Caki2 (cell line): ENCODE measurements at regions not wholly inside any gene's neighbourhood (a gene's known extent, or its start where the extent isn't known, plus 50 kb on each side); places are given as distances from the start of the nearest gene placed in this dataset.
"Not testable (repeated sequence)": the region's sequence is repeated elsewhere in the genome, so short reads cannot be mapped to it uniquely, and the experiment has no call there.

Experiments
- DNase-seq: peaks from one replicate; pipeline ENCODE4 v3.0.0-alpha.2; 2015; ENCODE audit warnings: low read depth
- in situ Hi-C: cut with HindIII; loops from 2 replicates; pipeline ENCODE4 v1.10.0; 2016; ENCODE audit warnings: low sequenced_read_pairs, low pct_unique_long_range_greater_than_20kb, mixed read lengths

GRCh38 chr10:35889971-35890675 is 248.0 kb upstream of the FZD8 start:
- in situ Hi-C loops, result no loop called here
- no peak for DNase-seq

GRCh38 chr10:35889226-35889625 is 247.1 kb upstream of the FZD8 start:
- in situ Hi-C loops, result no loop called here
- no peak for DNase-seq

DNA sequence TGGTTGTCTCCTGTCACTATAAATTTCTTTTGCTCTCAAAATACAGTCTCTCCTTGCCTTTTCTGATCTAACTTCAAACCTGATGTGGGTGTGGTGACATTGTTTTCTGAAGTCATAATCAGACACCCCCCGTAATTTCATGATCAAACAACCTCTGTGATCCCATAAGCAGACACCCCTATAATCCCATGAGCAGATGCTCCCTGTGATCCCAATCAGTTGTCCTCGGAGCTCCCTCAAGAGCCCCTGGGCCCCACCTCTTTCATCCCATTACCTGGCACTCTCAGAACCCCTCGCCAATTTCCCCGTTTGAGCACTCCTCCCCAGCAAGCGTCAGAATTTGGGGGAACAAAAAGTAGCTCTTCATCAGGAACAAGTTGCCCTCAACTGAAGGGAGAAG is 246.3 kb upstream of the FZD8 start:
- in situ Hi-C loops, result no loop called here
- no peak for DNase-seq

- in situ Hi-C loops, result no loop called here
- DNase-seq, result no peak
Measured at GRCh38 chr10:35887685-35888084, 245.6 kb upstream of the FZD8 start.

DNA sequence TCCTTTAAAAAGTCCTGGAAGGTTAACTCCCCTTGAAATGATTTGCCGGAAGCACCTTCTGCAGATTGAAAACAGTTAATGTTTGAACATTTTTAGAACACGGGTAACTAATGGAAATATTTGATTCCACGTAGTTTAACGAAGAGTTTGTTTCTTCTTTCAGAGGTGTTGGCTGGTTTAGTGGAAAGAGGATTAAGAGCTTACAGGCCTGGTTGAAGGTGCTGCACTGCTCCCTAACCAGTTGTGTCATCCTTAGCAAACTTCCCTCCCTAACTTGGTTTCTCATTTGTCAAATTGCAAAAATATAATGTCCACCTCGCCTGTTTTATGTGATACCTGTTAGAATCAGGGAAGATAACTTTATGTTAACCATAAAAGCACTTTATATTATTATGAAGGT is 243.0 kb upstream of the FZD8 start:
- no peak for DNase-seq
- in situ Hi-C loops, result no loop called here

DNA sequence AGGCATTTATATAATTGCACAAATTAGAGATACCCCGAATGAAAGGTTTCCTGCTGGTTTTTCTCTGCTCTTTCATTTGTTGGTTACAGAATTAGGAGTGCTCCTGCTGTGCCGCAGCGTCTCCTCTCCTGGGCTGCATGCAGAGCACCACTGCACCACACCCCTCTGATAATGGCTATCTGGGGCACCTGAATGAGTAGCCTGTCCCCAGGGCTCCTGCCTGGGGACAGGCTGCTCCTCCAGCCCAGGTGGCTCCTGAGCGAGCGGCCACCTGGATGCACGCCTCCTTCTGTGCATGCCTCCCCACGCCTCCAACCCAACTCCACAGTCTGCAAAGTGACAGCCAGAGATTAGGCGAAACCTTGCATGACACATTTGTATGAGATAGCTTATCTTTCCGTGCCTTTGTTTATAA is 242.6 kb upstream of the FZD8 start:
- in situ Hi-C loops, result no loop called here
- DNase-seq, result no peak

DNA sequence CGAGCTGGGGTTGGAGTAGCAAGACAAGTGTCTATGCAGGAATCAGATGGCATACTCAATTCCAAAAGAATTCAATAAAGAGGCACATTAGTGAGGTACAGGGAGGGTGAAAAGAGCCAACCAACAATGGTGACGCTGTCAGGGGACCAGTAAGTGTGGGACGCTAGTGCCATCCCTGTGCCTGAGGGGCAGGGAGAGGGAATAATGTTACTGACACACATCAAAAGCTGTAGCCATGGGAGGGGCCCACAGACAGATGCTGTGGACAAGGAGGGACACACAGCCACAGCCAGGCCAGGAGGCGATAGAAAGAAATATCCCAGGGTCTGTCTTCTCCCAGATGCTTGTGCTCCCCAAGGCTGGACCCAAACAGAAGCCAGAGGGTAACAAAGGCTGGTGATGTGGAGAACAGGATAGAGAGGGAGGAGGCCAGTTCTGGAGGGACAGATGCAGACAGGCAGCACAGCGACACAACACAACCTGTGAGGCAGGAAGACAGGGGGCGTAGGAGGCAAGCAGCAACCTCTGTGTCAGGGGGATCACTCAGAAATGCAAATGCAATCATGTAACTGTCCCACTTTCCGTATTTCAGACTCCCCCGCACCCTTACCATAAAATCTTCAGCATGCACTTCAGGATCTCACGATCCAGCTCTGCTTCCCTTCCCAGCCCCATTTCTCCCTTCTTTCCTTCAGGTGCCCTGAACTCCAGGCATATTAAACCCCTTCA is 240.5 kb upstream of the FZD8 start:
- in situ Hi-C loops, result no loop called here
- no peak for DNase-seq

- in situ Hi-C loops, result no loop called here
- DNase-seq, result no peak
Measured at GRCh38 chr10:35881320-35881719, 239.2 kb upstream of the FZD8 start.

GRCh38 chr10:35876248-35876647 is 234.2 kb upstream of the FZD8 start:
- in situ Hi-C loops, result no loop called here

DNA sequence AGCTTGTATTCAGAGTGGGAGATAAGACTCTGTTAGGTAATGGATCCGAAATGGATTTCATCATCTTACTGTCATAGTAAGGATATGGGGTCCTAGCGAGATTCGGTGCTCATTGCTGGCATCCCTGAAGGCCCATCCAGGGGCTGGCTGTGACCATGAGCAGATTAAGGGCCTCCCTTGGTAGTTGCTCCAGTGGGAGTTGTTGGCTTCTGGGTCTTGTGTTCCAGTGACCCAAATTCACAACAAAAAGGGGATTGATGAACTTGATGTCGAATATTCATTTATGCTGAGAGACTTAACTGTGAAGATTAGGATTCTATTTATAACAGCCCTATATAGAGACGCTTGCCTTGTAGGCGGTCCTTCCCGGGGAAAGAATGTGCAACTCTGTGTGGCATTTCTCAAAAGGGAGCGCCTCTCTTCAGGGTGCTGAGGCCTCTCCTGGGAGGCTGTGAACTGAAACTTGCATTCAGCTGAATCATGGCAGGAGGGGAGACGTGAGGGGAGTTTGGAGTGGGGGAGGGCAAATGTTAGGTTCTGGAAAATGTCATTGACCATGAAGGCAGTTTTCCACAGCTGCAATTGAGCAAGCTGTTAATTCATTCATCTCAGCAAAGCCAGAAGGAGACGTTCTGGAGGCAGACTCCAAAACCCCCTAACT is 233.1 kb upstream of the FZD8 start:
- in situ Hi-C loops, result no loop called here
- DNase-seq, result peak; percentile 14

More at GRCh38 chr10:35876248-35876647, 234.2 kb upstream of the FZD8 start:
- DNase-seq, result peak; percentile 90

DNA sequence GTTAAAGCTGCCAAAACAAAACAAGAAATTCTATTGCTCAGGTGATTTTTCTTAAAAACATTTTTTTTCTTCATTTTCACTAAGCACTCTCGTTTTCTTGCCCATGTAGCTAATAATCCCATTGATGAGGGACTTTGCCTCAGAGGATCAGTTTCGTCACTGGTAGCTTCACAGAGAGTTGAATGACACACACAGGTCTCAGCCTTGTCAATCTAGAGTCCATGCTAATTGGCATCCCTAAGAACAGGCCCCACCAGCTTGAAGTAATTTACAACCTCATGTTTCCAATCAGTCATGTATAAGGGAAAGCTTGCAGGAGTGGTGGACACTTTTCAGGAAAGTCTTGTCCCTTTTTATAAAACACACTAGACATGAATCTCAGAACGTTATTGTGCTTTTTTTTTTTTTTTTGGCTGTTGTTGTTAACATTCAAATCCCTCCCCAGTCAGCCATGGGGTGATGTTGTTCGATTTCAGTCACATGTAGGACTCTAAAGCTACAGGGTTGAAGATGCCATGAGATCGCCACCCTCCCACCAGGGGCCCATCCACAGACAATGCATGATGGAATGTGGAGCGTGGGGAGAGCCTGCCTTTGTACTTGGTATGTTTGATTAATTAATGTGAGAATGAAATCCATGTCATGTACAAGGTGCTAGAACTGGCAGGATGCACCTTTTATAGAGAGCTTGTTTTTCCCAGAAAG is 232.4 kb upstream of the FZD8 start:
- no peak for DNase-seq
- in situ Hi-C loops, result no loop called here

DNA sequence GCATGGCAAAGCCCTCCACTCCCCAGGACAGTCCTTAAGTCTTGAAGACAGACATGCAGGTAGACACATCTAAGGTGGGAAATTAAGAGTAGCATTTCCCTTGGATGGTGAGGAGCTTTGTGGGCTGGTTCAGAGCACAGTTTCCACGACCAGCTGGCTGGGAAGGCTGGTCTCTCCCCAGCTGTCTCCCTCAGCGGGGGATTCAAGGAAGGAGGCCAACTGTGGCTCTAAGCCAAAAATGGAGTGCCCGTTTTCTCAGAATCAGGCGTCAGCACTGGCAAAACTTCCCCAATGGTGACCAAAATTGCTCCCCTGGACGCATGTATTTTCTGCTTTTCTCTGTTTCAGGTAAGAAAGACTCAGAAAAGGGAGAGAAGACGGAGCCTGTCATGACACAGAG is 230.6 kb upstream of the FZD8 start:
- DNase-seq, result no peak
- in situ Hi-C loops, result no loop called here

GRCh38 chr10:35870665-35871310 is 228.7 kb upstream of the FZD8 start:
- no peak for DNase-seq
- in situ Hi-C loops, result no loop called here

- DNase-seq, in situ Hi-C loops: not testable (repeated sequence)
Measured at GRCh38 chr10:35858676-35859283, 216.7 kb upstream of the FZD8 start.

- no peak for DNase-seq
- in situ Hi-C loops, result no loop called here
Measured at GRCh38 chr10:35857860-35858259, 215.8 kb upstream of the FZD8 start.

DNA sequence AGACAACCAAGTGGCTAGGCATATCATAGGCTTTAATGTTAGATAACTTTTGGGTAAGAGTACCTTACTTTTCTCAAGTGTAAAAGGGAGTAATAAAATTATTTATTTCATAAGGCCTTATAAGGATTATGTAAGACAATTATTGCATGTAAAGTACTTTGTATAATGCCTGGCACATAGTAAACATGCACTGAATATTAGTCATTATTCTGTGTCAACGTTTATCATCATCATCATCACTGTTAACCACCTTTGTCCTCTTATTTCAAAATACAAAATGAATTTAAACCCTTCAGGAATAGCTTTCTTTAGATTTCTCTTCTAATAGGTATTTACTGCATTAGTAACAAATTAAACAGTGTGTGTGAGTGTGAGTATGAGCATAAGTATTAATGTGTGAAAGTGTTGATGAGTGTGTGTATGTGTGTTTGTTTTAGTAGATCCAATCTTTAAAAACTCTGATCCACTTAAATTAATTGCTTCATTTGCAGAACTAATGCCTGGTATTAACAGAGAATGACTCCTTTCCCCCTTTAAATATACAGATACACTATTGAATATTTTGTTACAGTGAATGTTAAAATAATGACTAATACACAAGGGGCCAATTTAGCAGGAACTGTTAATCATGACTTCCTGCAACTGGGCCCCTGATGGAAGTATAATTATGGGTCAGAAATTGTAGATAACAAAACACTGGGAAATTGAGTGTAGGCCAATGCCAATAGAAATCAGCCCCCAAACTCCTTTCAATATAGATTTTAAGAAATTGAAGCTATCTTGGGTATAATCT is 213.3 kb upstream of the FZD8 start:
- in situ Hi-C loops, result no loop called here
- DNase-seq, result no peak

GRCh38 chr10:35854661-35855060 is 212.6 kb upstream of the FZD8 start:
- DNase-seq, result no peak
- in situ Hi-C loops, result no loop called here
